T-cell (primary cell): ENCODE measurements at regions not wholly inside any gene's neighbourhood (a gene's known extent, or its start where the extent isn't known, plus 50 kb on each side); places are given as distances from the start of the nearest gene placed in this dataset.
A peak's percentile ranks its signal among the peaks of the same experiment; 100 is the strongest.

Experiments used
- ATAC-seq, 4 experiments: fragments of 200-7000 bp in 3 of 4; fragments of 150-1000 bp in 1 of 4; cut with Tn5 transposase; replicated peaks in 1 of 4; 1 replicate in 3 of 4; 2 replicates in 1 of 4; pipeline ENCODE4 v1.10.0; 2021; ENCODE audit warnings: moderate library complexity in 3 of 4, mild to moderate bottlenecking in 2 of 4, moderate number of reproducible peaks in 1 of 4
- CTCF ChIA-PET, 2 donors: fragments of 300-600 bp; sonication (Branson Sonifier 250); formaldehyde crosslinking; loops; one replicate each; lab custom pipeline; 2022; ENCODE audit warnings: antibody characterized with exemption in 2 of 2; lab: Charles Lee
- POLR2A ChIA-PET, 2 donors: fragments of 300-600 bp; sonication (Branson Sonifier 250); formaldehyde crosslinking; loops; one replicate each; lab custom pipeline; 2022; ENCODE audit warnings: antibody characterized with exemption in 2 of 2; lab: Charles Lee
- DNase-seq, 35 experiments: peaks; one replicate each; pipeline versions ENCODE4 v3.0.0 to v3.0.0-alpha.2; 2013 to 2023
- H3K27ac ChIP-seq: one replicate; pipeline ENCODE4 v1.5.1; 2013; ENCODE audit warnings: low read length
- H3K27me3 ChIP-seq, 2 experiments: replicated peaks in 1 of 2; 1 replicate in 1 of 2; 2 replicates in 1 of 2; pipeline versions ENCODE4 v1.6.1 to v1.7.0; 2013; ENCODE audit warnings: low read length in 1 of 2, mixed read lengths in 1 of 2; ENCODE audit not compliant: control insufficient read depth in 2 of 2, insufficient read depth in 2 of 2; ENCODE audit errors: extremely low read depth in 1 of 2
- H3K36me3 ChIP-seq, 2 donors: 1 replicate in 1 of 2; 2 replicates in 1 of 2; pipeline versions ENCODE4 v1.6.1 to v1.7.0; 2013; ENCODE audit warnings: low read length in 1 of 2; ENCODE audit not compliant: control insufficient read depth in 2 of 2, insufficient read depth in 1 of 2; ENCODE audit errors: extremely low read depth in 1 of 2
- H3K4me1 ChIP-seq, 2 experiments: 1 replicate in 1 of 2; 2 replicates in 1 of 2; pipeline versions ENCODE4 v1.6.1 to v1.7.0; 2013; ENCODE audit warnings: low read length in 2 of 2, mixed read lengths in 1 of 2; ENCODE audit not compliant: insufficient read depth in 2 of 2, control insufficient read depth in 1 of 2; ENCODE audit errors: extremely low read depth in 1 of 2
- H3K4me3 ChIP-seq, 2 donors: 1 replicate in 1 of 2; 2 replicates in 1 of 2; pipeline versions ENCODE4 v1.5.1 to v1.7.0; 2013; ENCODE audit warnings: mild to moderate bottlenecking in 2 of 2, low read length in 1 of 2, moderate library complexity in 1 of 2; ENCODE audit not compliant: control insufficient read depth in 1 of 2; ENCODE audit errors: extremely low read depth in 1 of 2
- H3K9me3 ChIP-seq: 2 replicates; pipeline ENCODE4 v1.7.0; 2013
- H3K27ac Mint-ChIP-seq, 2 donors: one replicate each; pipeline ENCODE4 v1.8.0; 2020 to 2021; ENCODE audit warnings: mild to moderate bottlenecking in 2 of 2, mixed read lengths in 2 of 2
- H3K27me3 Mint-ChIP-seq, 2 donors: one replicate each; pipeline ENCODE4 v1.8.0; 2021 to 2022; ENCODE audit warnings: mixed read lengths in 2 of 2
- H3K36me3 Mint-ChIP-seq: one replicate; pipeline ENCODE4 v1.8.0; 2021; ENCODE audit warnings: mixed read lengths
- H3K4me1 Mint-ChIP-seq, 3 donors: one replicate each; pipeline ENCODE4 v1.8.0; 2020 to 2022; ENCODE audit warnings: mixed read lengths in 3 of 3, mild to moderate bottlenecking in 1 of 3
- H3K4me3 Mint-ChIP-seq, 3 donors: one replicate each; pipeline ENCODE4 v1.8.0; 2020 to 2022; ENCODE audit warnings: mild to moderate bottlenecking in 3 of 3, mixed read lengths in 3 of 3, moderate library complexity in 3 of 3
- H3K9me3 Mint-ChIP-seq, 3 donors: one replicate each; pipeline ENCODE4 v1.8.0; 2020 to 2022; ENCODE audit warnings: mixed read lengths in 3 of 3
- WGBS: methylation state at CpG from one replicate; pipeline ENCODE4 v1.1.5; 2013; ENCODE audit warnings: missing lambda C conversion rate; ENCODE audit not compliant: insufficient coverage; 5-methylcytosine and 5-hydroxymethylcytosine counted together

DNA sequence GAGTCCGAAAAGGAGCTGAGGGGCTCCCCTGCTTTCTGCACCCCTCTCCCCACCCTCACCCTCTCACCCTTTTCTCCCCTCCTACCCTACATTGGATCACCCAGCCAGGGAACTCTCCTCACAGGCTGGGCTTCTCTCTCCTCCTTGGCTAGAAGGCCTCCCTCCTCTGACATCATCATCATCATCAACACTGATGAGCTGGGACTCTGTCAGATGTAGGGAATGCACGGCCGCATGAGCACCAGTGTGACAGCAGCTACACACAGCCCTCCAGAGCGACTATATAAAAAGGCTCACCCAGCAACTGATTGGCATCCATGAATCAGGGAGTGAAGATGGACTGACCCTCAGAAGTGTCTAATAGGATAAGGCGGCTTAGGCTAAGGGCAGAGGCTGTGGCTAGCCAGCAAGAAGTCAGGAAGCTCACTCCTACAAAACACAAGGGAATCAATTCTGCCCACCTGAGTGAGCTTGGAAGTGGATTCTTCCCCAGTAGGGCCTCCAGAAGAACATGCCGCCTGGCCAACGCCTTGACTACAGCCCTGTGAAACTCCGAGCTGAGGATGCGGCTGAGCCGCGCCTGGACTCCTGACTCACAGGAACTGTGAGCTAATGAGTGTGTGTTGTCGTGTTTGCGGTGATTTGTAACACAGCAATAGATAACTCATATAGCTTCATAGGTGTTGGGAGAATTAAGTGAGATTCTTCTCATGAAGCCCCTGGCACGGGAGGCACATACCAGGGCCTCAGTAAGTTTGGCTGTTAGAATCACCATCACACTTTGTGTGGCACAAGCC is 147.6 kb downstream of the FAM43A start:
- WGBS, result 82% methylated on average over 5 of the region's 14 CpGs
- ChIA-PET CTCF (no interaction called here), POLR2A (no interaction called here)
- Histone ChIP-seq H3K36me3 (no peaks in the 10 kb centered on the region), H3K27me3 (peaks cover 0 to 2% of the 10 kb centered on the region in 2 experiments), H3K4me3 (no peak overlapping the region), H3K4me1 (no peaks in the 10 kb centered on the region), H3K27ac (no peak overlapping the region), H3K9me3 (no peaks in the 10 kb centered on the region)
- ATAC-seq (no peak), DNase-seq (no peak)
- Mint-ChIP-seq H3K27me3 (peaks cover 0 to 3% of the 10 kb centered on the region in 2 donors), H3K4me3 (no peak overlapping the region), H3K9me3 (no peaks in the 10 kb centered on the region), H3K27ac (no peak overlapping the region), H3K36me3 (no peaks in the 10 kb centered on the region), H3K4me1 (no peaks in the 10 kb centered on the region)

DNA sequence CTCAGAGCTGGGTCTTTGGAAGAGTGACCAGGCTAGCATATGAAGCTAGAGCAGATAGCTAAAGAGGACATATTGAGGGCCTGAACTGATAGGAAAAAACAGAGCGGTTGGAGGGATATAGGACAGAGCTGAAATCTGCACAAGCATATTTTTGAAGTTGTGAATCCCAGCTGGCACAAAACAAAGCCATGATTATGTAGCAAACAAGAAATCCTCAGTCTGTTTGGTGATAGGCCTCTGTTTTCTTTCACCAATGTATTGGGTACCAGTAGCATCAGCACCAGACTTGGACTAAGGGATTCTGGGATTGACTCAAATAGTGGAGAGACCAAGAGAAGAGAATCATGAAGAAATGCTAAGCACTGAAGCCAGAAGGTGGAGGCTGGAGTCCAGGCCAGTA is 151.0 kb downstream of the FAM43A start:
- H3K4me1 ChIP-seq, result no peaks in the 10 kb centered on the region
- POLR2A ChIA-PET, result no interaction called here
- Mint-ChIP-seq H3K27me3 (peaks cover 0 to 3% of the 10 kb centered on the region in 2 donors), H3K27ac (no peak overlapping the region), H3K4me1 (no peaks in the 10 kb centered on the region), H3K9me3 (no peaks in the 10 kb centered on the region), H3K36me3 (no peaks in the 10 kb centered on the region), H3K4me3 (no peak overlapping the region)
- WGBS, result 100% methylated on average over 1 of the region's 1 CpG
- H3K27me3 ChIP-seq, result no peaks in the 10 kb centered on the region
- H3K27ac ChIP-seq, result no peak overlapping the region
- H3K36me3 ChIP-seq, result no peaks in the 10 kb centered on the region
- CTCF ChIA-PET, result no interaction called here
- H3K9me3 ChIP-seq, result no peaks in the 10 kb centered on the region
- no peak overlapping the region for H3K4me3 ChIP-seq
- DNase-seq (no peak), ATAC-seq (peak in 1 of 4 experiments; percentile 20)

DNA sequence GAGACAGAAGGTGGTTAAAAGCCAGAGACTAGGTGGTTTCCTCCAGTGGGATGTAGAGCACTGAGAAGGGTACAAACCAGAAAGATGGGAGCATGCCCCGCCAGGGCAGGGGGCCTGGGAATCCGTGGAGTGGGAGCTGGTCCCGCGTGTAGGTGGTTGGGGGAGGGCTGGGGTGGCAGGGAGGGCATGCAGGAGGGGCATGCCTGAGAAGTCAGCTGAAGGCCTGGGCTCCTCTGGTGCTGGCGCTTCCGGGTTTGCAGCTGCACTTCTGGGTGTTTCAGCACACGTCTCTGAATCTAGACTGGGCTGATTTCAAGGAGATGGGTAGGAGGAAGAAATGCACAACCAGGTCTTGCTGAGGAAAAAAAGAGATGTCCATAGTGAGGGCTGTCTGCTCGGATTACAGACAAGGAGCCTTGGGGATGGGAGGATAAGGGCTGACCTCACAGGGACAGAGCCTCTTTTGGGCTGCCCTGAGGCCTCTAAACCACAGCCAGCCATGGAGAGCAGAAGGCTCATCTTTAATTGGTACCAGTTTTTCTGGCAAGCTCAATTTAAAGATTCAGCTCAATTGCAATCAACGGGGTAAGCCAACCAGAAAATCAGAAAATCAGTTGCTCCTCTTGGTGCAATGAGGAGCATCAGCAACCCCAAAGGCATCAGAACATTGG is 151.9 kb downstream of the FAM43A start:
- Mint-ChIP-seq H3K27ac (no peak overlapping the region), H3K36me3 (no peaks in the 10 kb centered on the region), H3K4me3 (no peak overlapping the region)

DNA sequence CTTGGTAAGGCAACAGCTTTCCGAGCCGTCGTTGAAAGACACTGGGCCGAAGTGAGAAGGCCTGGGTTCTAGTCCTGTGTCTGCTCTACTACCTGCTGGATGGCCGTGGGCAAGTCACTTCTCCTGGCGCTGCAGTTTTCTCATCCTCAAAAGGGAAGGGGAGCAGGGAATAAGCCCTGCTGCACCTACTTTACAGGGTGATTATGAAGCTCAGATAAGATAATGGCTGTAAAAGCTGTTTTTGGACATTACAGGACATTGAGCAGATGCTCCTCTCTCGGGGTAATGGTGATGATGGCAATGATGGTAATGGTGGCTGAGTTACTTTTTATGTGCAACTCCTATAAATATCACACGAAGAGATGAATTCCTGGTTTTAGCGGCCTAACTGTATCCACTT is 152.6 kb downstream of the FAM43A start:
- Histone ChIP-seq H3K4me3 (no peak overlapping the region), H3K4me1 (no peaks in the 10 kb centered on the region), H3K27me3 (no peaks in the 10 kb centered on the region), H3K27ac (no peak overlapping the region), H3K9me3 (no peaks in the 10 kb centered on the region), H3K36me3 (no peaks in the 10 kb centered on the region)
- DNase-seq, result no peak
- no peak for ATAC-seq
- ChIA-PET CTCF (interaction anchor here in 1 of 2 donors (0.6 kb wide), 1 partner anchor 140 kb away, joined by 3 read pairs; no protein-coding TSS in a partner anchor), POLR2A (no interaction called here)
- H3K27ac Mint-ChIP-seq, result no peak overlapping the region
- H3K27me3 Mint-ChIP-seq, result peaks cover 0 to 3% of the 10 kb centered on the region in 2 donors
- 93% methylated on average over 5 of the region's 9 CpGs for WGBS
- H3K4me3 Mint-ChIP-seq, result no peak overlapping the region
- H3K9me3 Mint-ChIP-seq, result no peaks in the 10 kb centered on the region
- H3K4me1 Mint-ChIP-seq, result no peaks in the 10 kb centered on the region
- no peaks in the 10 kb centered on the region for H3K36me3 Mint-ChIP-seq

More for the DNA sequence above, 151.9 kb downstream of the FAM43A start:
- H3K9me3 ChIP-seq, result no peaks in the 10 kb centered on the region
- H3K4me3 ChIP-seq, result no peak overlapping the region
- no peak for ATAC-seq
- Mint-ChIP-seq H3K4me1 (no peaks in the 10 kb centered on the region), H3K27me3 (peaks cover 0 to 3% of the 10 kb centered on the region in 2 donors), H3K9me3 (no peaks in the 10 kb centered on the region)
- no peaks in the 10 kb centered on the region for H3K27me3 ChIP-seq
- ChIA-PET POLR2A (no interaction called here), CTCF (no interaction called here)
- H3K27ac ChIP-seq, result no peak overlapping the region
- WGBS, result 79% methylated on average over 6 of the region's 9 CpGs
- no peak for DNase-seq
- no peaks in the 10 kb centered on the region for H3K36me3 ChIP-seq
- H3K4me1 ChIP-seq, result no peaks in the 10 kb centered on the region

DNA sequence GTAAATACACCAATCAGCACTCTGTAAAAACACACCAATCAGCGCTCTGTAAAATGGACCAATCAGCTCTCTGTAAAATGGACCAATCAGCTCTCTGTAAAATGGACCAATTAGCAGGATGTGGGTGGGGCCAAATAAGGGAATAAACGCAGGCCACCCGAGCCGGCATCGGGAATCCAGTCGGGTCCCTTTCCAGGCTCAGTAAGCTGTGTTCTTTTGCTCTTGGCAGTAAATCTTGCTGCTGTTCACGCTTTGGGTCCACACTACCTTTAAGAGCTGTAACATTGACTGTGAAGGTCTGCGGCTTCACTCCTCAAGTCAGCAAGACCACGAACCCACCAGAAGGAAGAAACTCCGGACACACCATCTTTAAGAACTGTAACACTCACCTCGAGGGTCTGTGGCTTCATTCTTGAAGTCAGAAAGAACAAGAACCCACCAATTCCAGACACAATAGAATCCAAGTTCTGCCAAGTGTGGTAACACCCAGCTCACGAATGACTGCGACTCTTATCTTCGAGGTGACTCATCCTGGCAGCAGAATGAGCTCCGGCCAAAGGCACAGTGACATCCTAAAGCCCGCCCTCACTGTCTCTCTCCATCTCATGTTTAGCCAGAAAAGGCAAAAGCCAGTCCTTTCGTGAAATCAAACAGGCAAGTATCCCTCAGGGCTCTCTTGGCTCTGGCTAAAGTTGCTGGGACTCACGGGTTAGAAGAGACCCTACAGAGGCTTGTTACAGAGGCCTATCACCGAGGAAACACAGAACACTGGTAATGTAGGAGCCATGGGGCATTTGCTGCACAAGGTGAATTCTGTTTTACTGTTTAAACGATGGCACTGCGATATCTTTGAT is 155.2 kb downstream of the FAM43A start:
- no peaks in the 10 kb centered on the region for H3K9me3 Mint-ChIP-seq
- Histone ChIP-seq H3K4me1 (no peaks in the 10 kb centered on the region), H3K27ac (no peak overlapping the region), H3K27me3 (no peaks in the 10 kb centered on the region), H3K9me3 (no peaks in the 10 kb centered on the region), H3K36me3 (no peaks in the 10 kb centered on the region), H3K4me3 (no peak overlapping the region)
- ATAC-seq (no peak), DNase-seq (no peak)
- no peak overlapping the region for H3K27ac Mint-ChIP-seq
- no peak overlapping the region for H3K4me3 Mint-ChIP-seq
- ChIA-PET POLR2A (interaction anchor here in 1 of 2 donors (0.5 kb wide), 1 partner anchor 17 kb away, joined by 9 read pairs; no protein-coding TSS in a partner anchor), CTCF (no interaction called here)
- H3K27me3 Mint-ChIP-seq, result peaks cover 0 to 3% of the 10 kb centered on the region in 2 donors
- no peaks in the 10 kb centered on the region for H3K36me3 Mint-ChIP-seq
- WGBS, result 90% methylated on average over 15 of the region's 21 CpGs
- H3K4me1 Mint-ChIP-seq, result no peaks in the 10 kb centered on the region

DNA sequence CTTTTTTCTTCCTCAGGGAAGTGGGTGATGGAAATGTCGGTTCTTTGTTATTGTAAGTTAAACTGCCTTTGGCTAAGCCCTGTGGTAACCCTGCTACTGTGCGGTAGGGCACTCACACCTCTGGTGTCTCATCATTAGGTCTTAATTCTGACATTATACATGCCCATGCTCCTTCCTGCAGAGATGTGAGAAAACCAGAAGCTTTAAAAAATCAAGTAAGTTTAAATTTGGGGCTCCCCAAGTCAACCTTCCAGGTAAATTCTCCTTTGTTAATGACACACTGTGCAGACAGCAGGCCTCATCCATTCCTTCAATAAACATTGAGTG is 155.8 kb downstream of the FAM43A start:
- Mint-ChIP-seq H3K36me3 (no peaks in the 10 kb centered on the region), H3K9me3 (no peaks in the 10 kb centered on the region), H3K4me3 (no peak overlapping the region), H3K27ac (no peak overlapping the region), H3K4me1 (no peaks in the 10 kb centered on the region), H3K27me3 (peaks cover 0 to 3% of the 10 kb centered on the region in 2 donors)
- WGBS, result no CpG with 5 or more reads among the region's 2 CpGs
- POLR2A ChIA-PET, result no interaction called here
- DNase-seq, result no peak
- Histone ChIP-seq H3K27me3 (no peaks in the 10 kb centered on the region), H3K4me3 (no peak overlapping the region), H3K36me3 (no peaks in the 10 kb centered on the region), H3K4me1 (no peaks in the 10 kb centered on the region), H3K9me3 (no peaks in the 10 kb centered on the region), H3K27ac (no peak overlapping the region)
- CTCF ChIA-PET, result no interaction called here
- no peak for ATAC-seq
